ENCODE measurements at regions not wholly inside any gene's neighbourhood (a gene's known extent, or its start where the extent isn't known, plus 50 kb on each side); places are given as distances from the start of the nearest gene placed in this dataset.
"Not testable (repeated sequence)": the region's sequence is repeated elsewhere in the genome, so short reads cannot be mapped to it uniquely, and the experiment has no call there.

DNA sequence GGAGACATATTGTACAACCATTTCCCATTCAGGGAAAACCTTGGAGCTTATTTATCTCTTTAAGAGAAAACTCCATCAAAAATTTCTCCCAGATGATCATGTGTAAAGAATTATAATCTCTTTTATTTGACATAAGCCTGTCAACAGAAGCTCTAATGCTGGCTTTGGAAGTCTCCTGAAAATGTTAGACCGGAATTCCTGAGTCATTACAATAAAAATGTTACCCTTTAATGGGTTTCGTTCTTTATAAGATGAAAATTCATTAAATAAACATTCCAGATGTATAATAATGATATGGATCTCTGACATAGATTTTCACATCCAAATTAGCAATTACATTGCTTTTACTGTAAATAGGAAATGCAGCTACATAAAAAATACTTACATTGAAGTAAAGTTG lies 1036.4 kb downstream of the EFNA5 start:
- H3K27me3 Mint-ChIP-seq (ENCODE audit: low read depth in 2 of 2), result no peaks in the 10 kb centered on the region
- intact Hi-C loops (cut with micrococcal nuclease), result no loop called here
- Histone ChIP-seq H3K4me3 (ENCODE audit: low read length) (no peak overlapping the region), H3K9me3 (ENCODE audit: control insufficient read depth, insufficient read depth, low read length) (no peaks in the 10 kb centered on the region), H3K27me3 (ENCODE audit: control insufficient read depth, insufficient read depth, low read length) (no peaks in the 10 kb centered on the region), H3K27ac (ENCODE audit: low read length) (no peak overlapping the region), H3K36me3 (ENCODE audit: control insufficient read depth, insufficient read depth, low read length) (no peaks in the 10 kb centered on the region), H3K4me1 (ENCODE audit: control insufficient read depth, insufficient read depth, low read length) (no peaks in the 10 kb centered on the region)
- DNase-seq (no peak), ATAC-seq (no peak)
- H3K36me3 Mint-ChIP-seq, result no peaks in the 10 kb centered on the region
- H3K27ac Mint-ChIP-seq, result no peak overlapping the region
- TF ChIP-seq, protein P1, sequence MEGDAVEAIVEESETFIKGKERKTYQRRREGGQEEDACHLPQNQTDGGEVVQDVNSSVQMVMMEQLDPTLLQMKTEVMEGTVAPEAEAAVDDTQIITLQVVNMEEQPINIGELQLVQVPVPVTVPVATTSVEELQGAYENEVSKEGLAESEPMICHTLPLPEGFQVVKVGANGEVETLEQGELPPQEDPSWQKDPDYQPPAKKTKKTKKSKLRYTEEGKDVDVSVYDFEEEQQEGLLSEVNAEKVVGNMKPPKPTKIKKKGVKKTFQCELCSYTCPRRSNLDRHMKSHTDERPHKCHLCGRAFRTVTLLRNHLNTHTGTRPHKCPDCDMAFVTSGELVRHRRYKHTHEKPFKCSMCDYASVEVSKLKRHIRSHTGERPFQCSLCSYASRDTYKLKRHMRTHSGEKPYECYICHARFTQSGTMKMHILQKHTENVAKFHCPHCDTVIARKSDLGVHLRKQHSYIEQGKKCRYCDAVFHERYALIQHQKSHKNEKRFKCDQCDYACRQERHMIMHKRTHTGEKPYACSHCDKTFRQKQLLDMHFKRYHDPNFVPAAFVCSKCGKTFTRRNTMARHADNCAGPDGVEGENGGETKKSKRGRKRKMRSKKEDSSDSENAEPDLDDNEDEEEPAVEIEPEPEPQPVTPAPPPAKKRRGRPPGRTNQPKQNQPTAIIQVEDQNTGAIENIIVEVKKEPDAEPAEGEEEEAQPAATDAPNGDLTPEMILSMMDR (IDR thresholded peaks at IDR 0.05), result no peak
- no CpG with 5 or more reads among the region's 2 CpGs for WGBS (ENCODE audit: insufficient coverage)
- H3K4me1 Mint-ChIP-seq, result no peaks in the 10 kb centered on the region
- peaks cover 2 to 4% of the 10 kb centered on the region in 2 donors for H3K9me3 Mint-ChIP-seq
- H3K4me3 Mint-ChIP-seq, result no peak overlapping the region

DNA sequence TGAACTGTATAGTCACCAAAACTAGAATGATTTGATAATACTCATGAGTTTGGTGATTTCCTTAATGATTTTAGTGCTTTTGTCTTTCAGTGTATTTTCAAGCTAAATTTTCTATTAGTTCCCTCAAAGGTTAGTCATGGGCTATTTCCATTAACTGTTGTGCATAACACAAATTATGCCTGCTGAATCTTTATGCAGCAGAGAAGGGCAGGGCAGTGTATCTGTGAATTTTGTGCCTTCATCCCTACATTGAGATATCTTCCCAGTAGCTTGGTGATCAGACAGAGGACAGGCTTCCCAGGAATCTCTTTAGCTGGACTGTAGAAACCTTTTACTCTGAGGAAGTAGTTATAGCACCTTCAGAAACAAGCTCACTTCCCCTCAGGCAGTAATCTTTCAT lies 1036.9 kb downstream of the EFNA5 start:
- intact Hi-C loops (cut with micrococcal nuclease), result no loop called here
- no peak for ATAC-seq
- peaks cover 2 to 3% of the 10 kb centered on the region in 2 donors for H3K9me3 Mint-ChIP-seq

DNA sequence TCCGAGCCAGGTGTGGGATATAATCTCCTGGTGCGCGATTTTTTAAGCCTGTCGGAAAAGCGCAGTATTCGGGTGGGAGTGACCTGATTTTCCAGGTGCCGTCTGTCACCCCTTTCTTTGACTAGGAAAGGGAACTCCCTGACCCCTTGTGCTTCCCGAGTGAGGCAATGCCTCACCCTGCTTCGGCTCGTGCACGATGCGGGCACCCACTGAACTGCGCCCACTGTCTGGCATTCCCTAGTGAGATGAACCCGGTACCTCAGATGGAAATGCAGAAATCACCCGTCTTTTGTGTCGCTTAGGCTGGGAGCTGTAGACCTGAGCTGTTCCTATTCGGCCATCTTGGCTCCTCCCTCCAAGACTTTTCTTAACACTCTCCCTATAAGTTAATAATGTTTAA lies 1042.3 kb downstream of the EFNA5 start:
- WGBS (ENCODE audit: insufficient coverage), result 92% methylated on average over 16 of the region's 17 CpGs
- H3K27ac Mint-ChIP-seq; H3K36me3 ChIP-seq (ENCODE audit: control insufficient read depth, insufficient read depth, low read length); intact Hi-C loops (cut with micrococcal nuclease); H3K4me3 Mint-ChIP-seq; H3K27ac ChIP-seq (ENCODE audit: low read length); H3K4me1 Mint-ChIP-seq; H3K27me3 Mint-ChIP-seq (ENCODE audit: low read depth in 2 of 2); H3K9me3 ChIP-seq (ENCODE audit: control insufficient read depth, insufficient read depth, low read length); H3K27me3 ChIP-seq (ENCODE audit: control insufficient read depth, insufficient read depth, low read length); H3K4me1 ChIP-seq (ENCODE audit: control insufficient read depth, insufficient read depth, low read length); H3K4me3 ChIP-seq (ENCODE audit: low read length); H3K36me3 Mint-ChIP-seq; H3K9me3 Mint-ChIP-seq; ATAC-seq; DNase-seq: not testable (repeated sequence)

More for the DNA sequence above, 1036.9 kb downstream of the EFNA5 start:
- Histone ChIP-seq H3K27ac (ENCODE audit: low read length) (no peak overlapping the region), H3K9me3 (ENCODE audit: control insufficient read depth, insufficient read depth, low read length) (no peaks in the 10 kb centered on the region), H3K4me1 (ENCODE audit: control insufficient read depth, insufficient read depth, low read length) (no peaks in the 10 kb centered on the region), H3K36me3 (ENCODE audit: control insufficient read depth, insufficient read depth, low read length) (no peaks in the 10 kb centered on the region), H3K4me3 (ENCODE audit: low read length) (no peak overlapping the region), H3K27me3 (ENCODE audit: control insufficient read depth, insufficient read depth, low read length) (no peaks in the 10 kb centered on the region)
- Mint-ChIP-seq H3K27ac (no peak overlapping the region), H3K4me3 (no peak overlapping the region), H3K27me3 (ENCODE audit: low read depth in 2 of 2) (no peaks in the 10 kb centered on the region), H3K36me3 (no peaks in the 10 kb centered on the region), H3K4me1 (no peaks in the 10 kb centered on the region)
- DNase-seq, result no peak
- TF ChIP-seq, protein P1 (IDR thresholded peaks at IDR 0.05), result no peak

DNA sequence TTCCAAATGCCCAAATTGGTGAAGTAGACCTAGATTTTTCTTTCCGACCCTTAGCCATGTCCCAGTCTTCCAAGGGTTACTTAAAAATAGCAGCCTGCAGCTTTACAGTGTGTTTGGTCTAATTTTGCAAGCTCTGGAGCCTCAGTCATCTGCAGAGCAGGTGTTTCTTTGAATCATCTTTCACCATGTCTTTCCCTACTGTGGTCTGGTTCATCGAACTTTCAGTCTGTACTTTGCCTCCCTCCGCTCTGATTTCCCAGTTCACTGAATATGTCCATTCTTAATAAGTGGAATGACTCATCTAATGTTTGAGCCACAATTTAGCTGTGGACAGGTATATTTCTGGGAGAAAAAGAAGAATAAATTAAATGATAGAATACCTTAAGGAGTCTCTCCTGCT lies 1060.7 kb downstream of the EFNA5 start:
- WGBS (ENCODE audit: insufficient coverage), result 92% methylated on average over 3 of the region's 3 CpGs
- no peaks in the 10 kb centered on the region for H3K27me3 Mint-ChIP-seq (ENCODE audit: low read depth in 2 of 2)
- H3K36me3 ChIP-seq (ENCODE audit: control insufficient read depth, insufficient read depth, low read length), result no peaks in the 10 kb centered on the region
- intact Hi-C loops (cut with micrococcal nuclease), result no loop called here
- peaks cover 0 to 4% of the 10 kb centered on the region in 2 donors for H3K9me3 Mint-ChIP-seq
- no peak overlapping the region for H3K27ac ChIP-seq (ENCODE audit: low read length)
- H3K4me3 Mint-ChIP-seq, result no peak overlapping the region
- DNase-seq (no peak), ATAC-seq (no peak)
- H3K9me3 ChIP-seq (ENCODE audit: control insufficient read depth, insufficient read depth, low read length), result no peaks in the 10 kb centered on the region
- H3K27ac Mint-ChIP-seq, result no peak overlapping the region
- no peaks in the 10 kb centered on the region for H3K27me3 ChIP-seq (ENCODE audit: control insufficient read depth, insufficient read depth, low read length)
- no peaks in the 10 kb centered on the region for H3K4me1 Mint-ChIP-seq
- H3K4me3 ChIP-seq (ENCODE audit: low read length), result no peak overlapping the region
- TF ChIP-seq, protein P1 (IDR thresholded peaks at IDR 0.05), result no peak
- no peaks in the 10 kb centered on the region for H3K4me1 ChIP-seq (ENCODE audit: control insufficient read depth, insufficient read depth, low read length)
- no peaks in the 10 kb centered on the region for H3K36me3 Mint-ChIP-seq

All from natural killer cell (primary cell).